HCT116 (cell line): ENCODE measurements at regions not wholly inside any gene's neighbourhood (a gene's known extent, or its start where the extent isn't known, plus 50 kb on each side); places are given as distances from the start of the nearest gene placed in this dataset.

Experiments used
- ATAC-seq: fragments of 200-7000 bp; cut with Tn5 transposase; 2 replicates; pipeline ENCODE4 v1.9.1; 2020; ENCODE audit warnings: mild to moderate bottlenecking, moderate library complexity
- BruUV-seq: library from RNA; stranded (reverse); fragments of 400-500 nt; replicated peaks from 2 replicates; lab custom pipeline; 2021; lab: Mats Ljungman, UMichigan
- CTCF ChIA-PET: fragments of 300-600 bp; sonication (Branson Sonifier 250); formaldehyde crosslinking; loops from one replicate; lab custom pipeline; 2021; ENCODE audit warnings: antibody characterized with exemption; lab: Charles Lee
- POLR2A ChIA-PET: fragments of 300-600, 350-600 bp; sonication (Branson Sonifier 250); formaldehyde crosslinking; loops from one replicate; lab custom pipeline; 2021; ENCODE audit warnings: antibody characterized with exemption; lab: Charles Lee
- RAD21 ChIA-PET, 2 experiments: fragments of 300-600 bp; sonication (Branson Sonifier 250); formaldehyde crosslinking; loops; one replicate each; lab custom pipeline; 2023; ENCODE audit warnings: low total read pairs in 2 of 2; ENCODE audit not compliant: uncharacterized antibody in 2 of 2, unreplicated experiment in 2 of 2, low non-redundant PET in 1 of 2; lab: Charles Lee
- DNase-seq: peaks from one replicate; pipeline ENCODE4 v3.0.0-alpha.2; 2010; ENCODE audit warnings: low read depth, low spot score
- H2AFZ ChIP-seq: fragments of 200-600 bp; shearing (Covaris generic), sonication (generic); 2 replicates; pipeline ENCODE4 v1.6.1; 2017; ENCODE audit warnings: low read depth, mixed run types, mixed read lengths, antibody characterized with exemption, low read length; ENCODE audit not compliant: poor library complexity, severe bottlenecking
- H3K27ac ChIP-seq: 2 replicates; pipeline ENCODE4 v1.5.1; 2012; ENCODE audit warnings: low read depth, low read length
- H3K27me3 ChIP-seq: fragments of 200-600 bp; sonication (generic); 2 replicates; pipeline ENCODE4 v1.6.1; 2016; ENCODE audit warnings: mixed run types, low read length, mixed read lengths; ENCODE audit not compliant: insufficient read depth
- H3K36me3 ChIP-seq, 2 experiments: fragments of 200-500 bp in 1 of 2; fragments of 200-600 bp in 1 of 2; sonication (Bioruptor generic) in 1 of 2; sonication (generic) in 1 of 2; 2 replicates each; pipeline versions ENCODE4 v1.5.1 to v1.6.1; 2014 to 2016; ENCODE audit warnings: low read length in 2 of 2, inconsistent platforms in 1 of 2, mixed read lengths in 1 of 2, mixed run types in 1 of 2; ENCODE audit not compliant: insufficient read depth in 2 of 2, control insufficient read depth in 1 of 2
- H3K4me1 ChIP-seq, 2 experiments: fragments of 200-600 bp in 1 of 2; sonication (generic) in 1 of 2; 2 replicates each; pipeline versions ENCODE4 v1.5.1 to v1.6.1; 2012 to 2017; ENCODE audit warnings: low read length in 2 of 2, inconsistent platforms in 1 of 2, mild to moderate bottlenecking in 1 of 2, mixed read lengths in 1 of 2, mixed run types in 1 of 2, moderate library complexity in 1 of 2; ENCODE audit not compliant: insufficient read depth in 2 of 2, control insufficient read depth in 1 of 2
- H3K4me2 ChIP-seq: fragments of 200-600 bp; sonication (generic); 2 replicates; pipeline ENCODE4 v1.6.1; 2017; ENCODE audit warnings: mixed run types, low read length, mixed read lengths
- H3K4me3 ChIP-seq, 2 experiments: fragments of 200-600 bp in 1 of 2; sonication (generic) in 1 of 2; replicated peaks in 1 of 2; 2 replicates each; pipeline ENCODE4 v1.5.1; 2011 to 2016; ENCODE audit warnings: low read length in 2 of 2, control low read depth in 1 of 2, low read depth in 1 of 2, mild to moderate bottlenecking in 1 of 2, mixed read lengths in 1 of 2, mixed run types in 1 of 2
- H3K79me2 ChIP-seq: fragments of 200-600 bp; sonication (generic); 2 replicates; pipeline ENCODE4 v1.6.1; 2017; ENCODE audit warnings: mild to moderate bottlenecking, mixed run types, low read length, moderate library complexity, mixed read lengths; ENCODE audit not compliant: insufficient read depth
- H3K9ac ChIP-seq: fragments of 200-600 bp; sonication (generic); 2 replicates; pipeline ENCODE4 v1.6.1; 2016; ENCODE audit warnings: low read length, mixed read lengths
- H3K9me2 ChIP-seq: fragments of 200-600 bp; sonication (generic), shearing (Covaris generic); 2 replicates; pipeline ENCODE4 v1.6.1; 2017; ENCODE audit warnings: mixed run types, mild to moderate bottlenecking, moderate library complexity; ENCODE audit not compliant: insufficient read depth
- H3K9me3 ChIP-seq, 2 experiments: fragments of 200-500 bp in 1 of 2; fragments of 200-600 bp in 1 of 2; sonication (Bioruptor generic) in 1 of 2; sonication (generic) in 1 of 2; 2 replicates each; pipeline ENCODE4 v1.6.1; 2014 to 2017; ENCODE audit warnings: low read length in 2 of 2, mixed read lengths in 2 of 2, inconsistent platforms in 1 of 2, low read depth in 1 of 2, mild to moderate bottlenecking in 1 of 2, mixed run types in 1 of 2, moderate library complexity in 1 of 2; ENCODE audit not compliant: control insufficient read depth in 1 of 2, insufficient read depth in 1 of 2
- H4K20me1 ChIP-seq: fragments of 200-600 bp; sonication (generic), shearing (Covaris generic); 2 replicates; pipeline ENCODE4 v1.6.1; 2017; ENCODE audit warnings: mixed run types, mild to moderate bottlenecking, moderate library complexity; ENCODE audit not compliant: insufficient read depth
- CBX3 ChIP-seq: IDR thresholded peaks from 2 replicates; pipeline ENCODE4 v1.6.1; 2012; ENCODE audit warnings: low read depth
- CEBPB ChIP-seq: IDR thresholded peaks from 2 replicates; pipeline ENCODE4 v1.6.1; 2012; ENCODE audit warnings: low read depth
- CTCF ChIP-seq, 3 experiments: fragments of 200-600 bp in 1 of 3; sonication (generic) in 1 of 3; IDR thresholded peaks in 2 of 3; conservative IDR thresholded peaks in 1 of 3; 2 replicates each; pipeline ENCODE4 v1.5.1; 2012 to 2017; ENCODE audit warnings: low read depth in 2 of 3, low read length in 2 of 3, antibody characterized with exemption in 1 of 3, borderline replicate concordance in 1 of 3, control low read depth in 1 of 3, mild to moderate bottlenecking in 1 of 3, mixed read lengths in 1 of 3, mixed run types in 1 of 3, moderate library complexity in 1 of 3; ENCODE audit not compliant: insufficient read depth in 1 of 3
- EGR1 ChIP-seq: IDR thresholded peaks from 2 replicates; pipeline ENCODE4 v1.6.1; 2012; ENCODE audit warnings: low read depth
- ELF1 ChIP-seq: IDR thresholded peaks from 2 replicates; pipeline ENCODE4 v1.6.1; 2012; ENCODE audit warnings: low read depth, borderline replicate concordance
- EZH2 ChIP-seq: fragments of 200-600 bp; sonication (generic); IDR thresholded peaks from 2 replicates; pipeline ENCODE4 v1.6.1; 2017; ENCODE audit warnings: antibody characterized with exemption, mixed run types
- JUND ChIP-seq: IDR thresholded peaks from 2 replicates; pipeline ENCODE4 v1.6.1; 2012
- POLR2A ChIP-seq: IDR thresholded peaks from 2 replicates; pipeline ENCODE4 v1.7.0; 2011; ENCODE audit warnings: borderline replicate concordance; ENCODE audit not compliant: insufficient read depth, insufficient read length; ENCODE audit errors: extremely low read depth
- POLR2AphosphoS5 ChIP-seq: IDR thresholded peaks from 2 replicates; pipeline ENCODE4 v1.6.1; 2011; ENCODE audit warnings: mild to moderate bottlenecking, low read depth, low read length, moderate library complexity
- RAD21 ChIP-seq: IDR thresholded peaks from 2 replicates; pipeline ENCODE4 v1.6.1; 2012; ENCODE audit warnings: low read depth, mild to moderate bottlenecking
- SIN3A ChIP-seq: IDR thresholded peaks from 2 replicates; pipeline ENCODE4 v1.6.1; 2012; ENCODE audit warnings: low read depth
- SP1 ChIP-seq: IDR thresholded peaks from 2 replicates; pipeline ENCODE4 v1.6.1; 2012; ENCODE audit warnings: low read depth
- SRF ChIP-seq: IDR thresholded peaks from 2 replicates; pipeline ENCODE4 v1.6.1; 2012; ENCODE audit warnings: low read depth
- YY1 ChIP-seq: IDR thresholded peaks from 2 replicates; pipeline ENCODE4 v1.6.1; 2011; ENCODE audit warnings: low read length, low read depth, moderate library complexity, mild to moderate bottlenecking; ENCODE audit not compliant: insufficient replicate concordance; ENCODE audit errors: extremely low read depth
- ZBTB33 ChIP-seq: IDR thresholded peaks from 2 replicates; pipeline ENCODE4 v1.6.1; 2011; ENCODE audit warnings: mild to moderate bottlenecking, low read length, moderate library complexity; ENCODE audit not compliant: insufficient replicate concordance; ENCODE audit errors: extremely low read depth
- ZFX ChIP-seq: fragments of 450-650 bp; IDR thresholded peaks from 2 replicates; pipeline ENCODE4 v1.6.1; 2017
- ZNF274 ChIP-seq: fragments of 200-500 bp; sonication (Bioruptor generic); IDR thresholded peaks from 2 replicates; pipeline ENCODE4 v1.6.1; 2014; ENCODE audit warnings: mild to moderate bottlenecking, low read depth, low read length, inconsistent platforms
- intact Hi-C: fragments of 100-400 bp; cut with micrococcal nuclease; formaldehyde crosslinking; loops from 2 replicates; pipeline ENCODE4 v1.10.0; 2022
- TF ChIP-seq, protein P1 (sequence below): IDR thresholded peaks from 2 replicates; pipeline ENCODE4 v1.6.1; 2012
- TF ChIP-seq, protein P2 (sequence below): IDR thresholded peaks from 2 replicates; pipeline ENCODE4 v1.6.1; 2012

DNA sequence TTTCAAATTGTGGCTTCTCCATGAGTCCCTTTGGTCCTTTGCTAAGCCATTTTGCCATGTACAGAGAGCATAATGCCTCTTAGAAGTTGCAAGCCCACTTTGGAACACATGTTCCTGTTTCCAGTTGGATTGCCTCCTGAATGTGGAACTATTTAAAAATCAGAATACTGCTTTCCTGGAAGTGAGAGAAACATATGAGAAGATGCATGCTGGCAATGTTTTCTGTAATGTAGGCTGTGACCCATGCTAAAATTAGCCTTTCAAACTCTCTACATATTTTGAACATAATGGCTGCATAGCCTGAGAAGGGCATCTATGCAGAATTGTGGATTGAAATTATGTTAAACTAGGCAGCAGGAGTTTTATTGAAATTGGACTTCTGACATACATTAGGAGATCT lies 175.5 kb upstream of the PAPPA start (continued):
- TF ChIP-seq CTCF (IDR thresholded peaks at IDR 0.05 in 2 of 3, conservative IDR thresholded peaks at IDR 0.05 in 1 of 3; ENCODE audit: borderline replicate concordance in 1 of 3, insufficient read depth in 1 of 3, low read depth in 2 of 3, low read length in 2 of 3) (no peak), RAD21 (no peak)
- TF ChIP-seq, protein P1, sequence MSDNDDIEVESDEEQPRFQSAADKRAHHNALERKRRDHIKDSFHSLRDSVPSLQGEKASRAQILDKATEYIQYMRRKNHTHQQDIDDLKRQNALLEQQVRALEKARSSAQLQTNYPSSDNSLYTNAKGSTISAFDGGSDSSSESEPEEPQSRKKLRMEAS, result no peak

DNA sequence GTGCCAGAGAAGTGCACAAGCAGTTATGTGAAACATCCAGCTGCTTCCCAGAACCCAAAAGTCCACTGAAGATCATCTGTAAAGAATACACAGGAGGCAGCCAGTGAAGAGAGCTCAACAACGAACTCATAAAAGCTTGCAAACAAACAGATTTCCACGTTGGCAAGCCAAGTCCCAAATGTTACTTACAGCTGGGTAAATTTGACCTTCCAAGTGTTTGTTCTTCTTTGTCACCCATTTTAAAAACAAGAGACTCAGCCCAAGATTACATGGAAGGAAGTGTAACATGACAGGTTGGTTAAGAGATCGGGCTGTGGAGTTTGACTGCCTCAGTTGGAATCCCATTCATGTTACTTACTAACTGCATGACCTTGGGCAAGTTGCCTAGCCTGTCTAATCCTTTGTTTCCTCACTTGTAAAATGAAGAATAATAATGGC lies 174.9 kb upstream of the PAPPA start:
- BruUV-seq, result no TSS peak
- POLR2A ChIA-PET, result no interaction called here

More for the DNA sequence above, 174.9 kb upstream of the PAPPA start:
- Histone ChIP-seq H3K27me3 (no peaks in the 10 kb centered on the region), H3K36me3 (no peaks in the 10 kb centered on the region), H4K20me1 (no peaks in the 10 kb centered on the region), H3K9ac (no peak overlapping the region), H3K4me3 (no peak overlapping the region), H3K4me1 (no peaks in the 10 kb centered on the region), H3K79me2 (no peaks in the 10 kb centered on the region), H3K27ac (no peak overlapping the region), H2AFZ (no peak overlapping the region), H3K9me2 (no peaks in the 10 kb centered on the region)
- ATAC-seq, result no peak
- RAD21 ChIA-PET, result no interaction called here
- CTCF ChIA-PET, result no interaction called here
- TF ChIP-seq JUND (no peak), POLR2AphosphoS5 (no peak), POLR2A (no peak), SP1 (no peak), YY1 (no peak), SIN3A (no peak), EGR1 (no peak), ZNF274 (no peak), RAD21 (no peak), ELF1 (no peak), EZH2 (no peak), ZBTB33 (no peak), SRF (no peak), ZFX (no peak), CTCF (IDR thresholded peaks at IDR 0.05 in 2 of 3, conservative IDR thresholded peaks at IDR 0.05 in 1 of 3; ENCODE audit: borderline replicate concordance in 1 of 3, insufficient read depth in 1 of 3, low read depth in 2 of 3, low read length in 2 of 3) (no peak), CBX3 (no peak), CEBPB (no peak)
- TF ChIP-seq, protein P2, sequence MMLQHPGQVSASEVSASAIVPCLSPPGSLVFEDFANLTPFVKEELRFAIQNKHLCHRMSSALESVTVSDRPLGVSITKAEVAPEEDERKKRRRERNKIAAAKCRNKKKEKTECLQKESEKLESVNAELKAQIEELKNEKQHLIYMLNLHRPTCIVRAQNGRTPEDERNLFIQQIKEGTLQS, result no peak
- TF ChIP-seq, protein P1, result no peak
- TF ChIP-seq, all 23 proteins: peak for 0
- H3K4me2 ChIP-seq, result no peak overlapping the region
- intact Hi-C loops, result no loop called here
- DNase-seq, result no peak
- H3K9me3 ChIP-seq, result no peaks in the 10 kb centered on the region
